Stimulated activated CD8-positive, alpha-beta memory T cell treated with anti-CD3 and anti-CD28 coated beads, Interleukin-12 subunit alpha, Interleukin-12 subunit beta, amount 100 ng/mL, for 24 hours (primary cell): ENCODE measurements at regions not wholly inside any gene's neighbourhood (a gene's known extent, or its start where the extent isn't known, plus 50 kb on each side); places are given as distances from the start of the nearest gene placed in this dataset.

Experiments
- DNase-seq: peaks from one replicate; pipeline ENCODE4 v3.0.0-alpha.2; 2020; ENCODE audit errors: extremely low read depth

DNA sequence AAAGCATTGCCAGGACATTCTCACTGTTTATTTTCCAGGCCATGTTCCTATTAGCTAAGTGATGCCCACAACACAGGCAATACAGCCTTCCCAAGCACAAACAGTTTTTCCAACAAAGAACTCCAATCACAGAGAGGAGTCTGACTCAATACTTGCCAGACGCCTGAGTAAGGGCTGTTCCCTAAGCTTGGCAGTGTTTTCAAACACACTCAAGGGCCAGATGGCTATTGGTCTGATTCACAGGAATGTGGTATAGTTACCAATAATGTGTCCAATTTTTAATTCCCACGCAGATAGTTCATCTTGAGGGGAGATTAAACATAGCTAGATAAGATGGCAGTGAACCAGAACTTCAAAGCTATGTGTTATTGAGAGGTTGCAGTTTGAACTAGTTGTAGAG is 381.0 kb downstream of the SNAPC1 start:
- DNase-seq: no peak

- no peak for DNase-seq
Observed at GRCh38 chr14:62144863-62145262, 382.6 kb downstream of the SNAPC1 start.

DNA sequence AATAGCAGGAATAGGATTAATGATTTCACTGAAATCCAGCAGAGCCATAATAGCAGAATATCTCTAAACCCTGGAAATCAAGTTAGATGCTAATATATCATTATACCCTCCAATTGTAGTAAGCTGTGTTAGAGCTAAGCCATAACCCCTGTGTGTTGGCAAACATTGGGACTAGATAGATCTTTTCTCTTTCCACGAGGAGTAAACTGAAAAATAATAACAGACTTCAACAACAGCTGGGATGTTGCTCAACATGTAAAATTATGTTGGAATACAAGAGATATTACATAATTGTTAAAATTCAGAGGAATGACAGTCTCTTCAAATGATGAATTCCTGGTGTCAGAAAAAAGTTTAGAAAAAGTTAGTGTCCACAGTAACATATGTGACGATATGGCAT is 383.8 kb downstream of the SNAPC1 start:
- DNase-seq: no peak

GRCh38 chr14:62156052-62156451 is 393.8 kb downstream of the SNAPC1 start:
- DNase-seq: no peak

DNA sequence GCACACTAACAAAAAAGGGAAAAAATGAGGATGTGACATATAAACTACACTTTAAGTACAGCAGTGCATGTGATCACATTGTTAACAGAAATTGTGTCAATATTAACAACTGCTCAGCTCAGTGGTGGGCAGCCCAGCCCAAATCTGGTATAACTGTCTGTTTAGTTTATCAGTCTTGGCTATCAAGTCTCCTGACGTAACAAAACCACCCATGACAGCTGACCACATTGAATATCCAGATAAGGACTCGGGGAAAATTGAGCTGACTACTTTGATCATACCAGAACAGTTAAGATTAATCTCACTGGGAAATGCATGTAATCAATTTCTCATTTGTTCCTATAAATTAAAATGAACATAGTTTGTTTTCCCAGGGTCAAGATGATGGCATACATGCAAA is 396.6 kb downstream of the SNAPC1 start:
- DNase-seq: no peak

DNA sequence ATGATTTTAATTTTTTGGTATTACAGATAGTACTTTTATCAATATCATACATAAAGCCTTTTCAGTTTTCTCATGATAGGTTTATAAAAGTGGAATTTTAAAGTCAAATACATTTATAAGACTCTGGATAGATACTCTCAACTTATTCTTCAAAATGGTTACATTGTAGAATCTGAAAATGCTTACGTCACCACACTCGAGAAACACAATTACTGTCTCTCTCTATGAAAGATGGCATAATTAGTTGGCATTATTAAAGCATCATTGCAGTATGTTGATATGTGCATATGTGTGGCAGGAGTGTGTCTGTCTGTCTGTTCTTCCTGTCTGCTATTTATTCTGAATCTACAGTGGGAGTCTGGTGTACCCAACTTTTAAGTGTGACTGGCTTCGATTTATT is 397.1 kb downstream of the SNAPC1 start:
- DNase-seq: no peak

DNA sequence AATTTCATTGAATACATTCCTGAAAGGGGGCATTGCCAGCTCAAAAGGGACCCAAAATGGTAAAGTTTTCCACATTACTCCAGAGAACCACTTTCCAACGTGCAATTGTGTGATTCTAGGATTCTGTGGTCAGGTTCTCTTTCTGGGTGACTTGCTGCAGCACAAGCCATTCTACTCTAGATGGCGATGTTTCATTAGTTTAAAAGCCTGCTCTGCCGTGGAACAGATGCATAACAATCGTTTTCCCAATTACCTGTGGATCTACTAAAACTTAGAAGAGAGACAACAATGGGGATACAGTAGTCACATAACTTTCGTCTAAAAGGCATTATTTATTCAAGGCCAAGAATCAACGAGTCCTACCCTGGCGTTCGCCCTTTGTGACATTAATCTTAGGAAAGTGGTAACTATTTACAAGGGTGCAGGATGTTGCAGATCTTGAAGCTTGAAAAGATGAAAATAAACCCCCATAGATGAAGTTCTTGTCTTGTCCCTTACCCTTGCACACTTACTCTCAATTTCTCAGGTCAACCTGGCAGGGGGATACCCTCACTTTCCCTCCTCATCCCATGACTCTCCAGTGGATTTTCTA is 400.9 kb downstream of the SNAPC1 start:
- DNase-seq: no peak

- DNase-seq: no peak
Observed at GRCh38 chr14:62168564-62169155, 406.4 kb downstream of the SNAPC1 start.

DNA sequence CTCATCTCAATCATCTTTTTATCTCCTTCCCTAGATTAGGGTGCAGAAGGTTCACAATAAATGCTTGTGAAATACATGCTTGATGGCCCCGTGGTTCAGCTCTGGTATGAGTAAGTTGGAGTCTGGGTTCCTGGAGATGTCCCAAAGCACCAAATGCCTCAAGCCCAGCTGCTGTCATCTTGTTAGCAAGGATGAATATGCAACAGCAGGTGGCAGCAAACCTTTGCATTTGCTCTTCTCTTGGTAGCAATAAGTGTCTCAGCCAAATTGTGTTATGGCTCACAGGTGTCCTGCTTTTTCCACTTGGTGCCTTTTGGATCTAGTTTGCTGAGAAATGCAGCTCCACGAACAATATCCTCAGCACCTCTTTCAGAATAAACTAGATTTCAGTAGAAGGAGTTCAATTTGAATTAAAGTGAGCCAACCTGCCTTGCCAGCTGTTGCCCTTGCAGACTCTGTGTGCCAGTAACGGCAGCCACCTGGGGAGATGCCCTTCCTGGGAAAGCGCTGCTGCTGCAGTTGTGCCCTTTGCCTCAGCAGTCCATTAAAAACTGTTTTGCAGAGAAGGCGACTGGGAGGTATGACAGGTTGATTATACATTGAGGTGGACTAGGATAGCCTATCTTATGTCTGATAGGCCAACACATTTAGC is 417.3 kb downstream of the SNAPC1 start:
- DNase-seq: no peak

- no peak for DNase-seq
Observed at GRCh38 chr14:62181591-62181990, 419.4 kb downstream of the SNAPC1 start.

DNA sequence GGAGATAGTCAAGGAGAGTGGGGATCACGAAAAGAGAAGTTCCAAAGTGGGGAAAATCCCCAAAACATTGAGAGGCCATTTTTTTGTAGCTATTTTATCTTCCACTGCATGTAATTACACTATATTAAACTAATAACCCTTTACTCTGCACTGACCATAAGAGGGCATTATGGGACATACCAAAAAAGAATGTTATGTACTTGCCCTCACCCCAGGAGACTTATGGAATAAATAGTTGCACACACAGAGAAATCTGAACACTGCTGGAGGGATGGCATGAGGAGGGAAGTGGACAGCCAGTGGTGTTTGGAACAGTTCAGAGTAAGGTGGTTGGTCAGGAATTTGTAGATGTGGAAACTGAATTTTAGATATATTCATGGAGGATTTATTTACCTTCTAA is 422.9 kb downstream of the SNAPC1 start:
- DNase-seq: no peak

GRCh38 chr14:62187265-62187664 is 425.0 kb downstream of the SNAPC1 start:
- DNase-seq: no peak

DNA sequence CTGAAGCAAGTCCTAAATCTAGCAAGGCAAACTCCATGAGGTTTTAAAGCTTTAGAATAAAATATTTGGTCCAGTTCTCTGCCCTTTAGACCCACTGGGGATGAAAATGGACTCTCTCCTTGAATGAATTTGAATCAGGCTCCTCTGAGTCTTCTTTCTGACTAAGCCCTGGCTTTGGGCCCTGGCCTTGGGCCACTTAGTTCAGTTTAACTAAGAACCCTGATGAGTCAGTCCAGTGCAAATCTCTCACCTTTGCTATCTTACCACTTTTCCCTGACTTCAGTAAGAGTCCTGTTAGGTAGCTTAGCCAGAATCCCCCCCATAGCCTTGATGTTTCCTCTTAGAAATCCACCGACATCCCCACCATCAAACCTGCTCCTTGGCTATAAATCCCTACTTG is 427.5 kb downstream of the SNAPC1 start:
- DNase-seq: no peak

DNA sequence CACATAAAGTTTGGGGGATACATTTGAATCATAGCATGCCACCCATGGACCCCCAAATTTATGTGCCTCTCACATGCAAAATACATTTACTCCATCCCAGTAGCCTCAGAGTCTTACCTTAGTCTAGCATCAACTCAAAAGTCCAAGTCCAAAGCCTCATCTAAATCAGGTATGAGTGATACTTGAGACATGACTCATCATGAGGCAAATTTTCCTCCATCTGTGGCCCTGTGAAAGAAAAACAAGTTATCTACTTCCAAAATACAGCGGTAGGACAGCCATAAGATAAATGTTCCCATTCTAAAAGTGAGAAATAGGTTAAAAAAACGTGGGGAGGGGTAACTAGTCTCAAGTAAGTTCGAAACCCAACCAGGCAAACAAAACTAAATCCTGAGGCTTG is 444.2 kb downstream of the SNAPC1 start:
- DNase-seq: no peak

DNA sequence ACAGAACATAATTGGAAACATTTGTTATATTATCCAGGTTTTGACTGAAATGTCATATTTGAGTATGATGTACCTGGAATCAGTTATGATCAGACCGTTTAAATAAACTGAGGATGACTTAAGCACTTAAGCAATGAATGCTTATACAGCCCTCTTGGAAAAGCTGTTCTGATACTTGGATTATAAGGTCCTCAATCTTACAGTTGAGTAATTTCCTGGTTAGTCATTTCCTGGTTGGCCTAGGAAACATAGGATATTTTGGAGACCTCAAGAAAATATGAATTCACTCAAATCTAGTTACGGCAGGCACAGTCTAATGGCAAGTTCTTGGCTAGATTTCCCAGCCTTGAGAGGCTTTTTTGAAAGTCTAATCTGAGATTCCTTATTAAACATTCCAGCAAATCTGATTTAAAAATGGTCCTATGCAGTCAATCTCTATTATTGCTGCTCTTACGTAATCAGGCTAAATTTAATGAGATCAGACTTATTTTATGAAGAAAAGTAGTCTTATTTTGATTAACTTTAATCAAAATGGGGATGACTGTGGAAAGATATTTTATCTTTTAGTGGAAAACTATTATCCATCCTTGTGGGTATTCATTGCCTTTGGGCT is 447.2 kb downstream of the SNAPC1 start:
- no peak for DNase-seq

DNA sequence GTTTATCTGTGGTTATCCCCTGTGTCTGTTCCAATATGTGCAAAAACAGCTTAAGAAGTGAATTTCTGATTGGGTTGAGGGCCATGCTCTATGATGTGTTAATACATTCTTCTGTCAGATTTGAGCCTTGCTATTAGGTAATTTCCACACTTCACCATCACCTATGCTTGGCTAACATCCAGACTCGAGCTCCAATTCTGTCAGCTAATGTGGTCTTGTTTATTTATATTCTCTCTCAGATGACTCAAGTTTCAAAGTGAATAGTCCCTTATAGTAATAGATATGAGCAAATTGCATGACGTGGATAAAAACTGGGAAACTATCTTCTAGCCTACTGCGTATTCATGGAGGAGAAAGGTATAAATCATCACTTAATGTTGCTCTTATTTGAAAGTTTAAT is 451.3 kb downstream of the SNAPC1 start:
- DNase-seq: no peak

GRCh38 chr14:62216121-62216520 is 453.9 kb downstream of the SNAPC1 start:
- DNase-seq: no peak

GRCh38 chr14:62234849-62235248 is 472.6 kb downstream of the SNAPC1 start:
- no peak for DNase-seq

DNA sequence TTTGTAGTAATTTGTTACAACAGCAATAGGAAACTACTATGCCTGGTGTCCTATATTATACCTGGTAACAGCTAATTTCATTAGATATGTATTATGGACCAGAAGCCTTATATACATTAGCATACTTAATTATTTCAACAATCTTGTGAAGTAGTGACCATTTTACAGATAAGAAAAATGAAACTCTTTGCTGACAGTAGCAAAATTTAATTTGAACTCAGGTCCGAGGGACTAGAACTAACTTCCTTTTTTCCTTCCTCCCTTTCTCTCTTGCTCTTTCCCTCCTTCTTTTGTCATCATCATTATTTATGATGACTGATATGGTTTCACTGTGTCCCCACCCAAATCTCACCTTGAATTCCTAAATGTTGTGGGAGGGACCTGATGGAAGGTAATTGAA is 482.0 kb downstream of the SNAPC1 start:
- DNase-seq: no peak

DNA sequence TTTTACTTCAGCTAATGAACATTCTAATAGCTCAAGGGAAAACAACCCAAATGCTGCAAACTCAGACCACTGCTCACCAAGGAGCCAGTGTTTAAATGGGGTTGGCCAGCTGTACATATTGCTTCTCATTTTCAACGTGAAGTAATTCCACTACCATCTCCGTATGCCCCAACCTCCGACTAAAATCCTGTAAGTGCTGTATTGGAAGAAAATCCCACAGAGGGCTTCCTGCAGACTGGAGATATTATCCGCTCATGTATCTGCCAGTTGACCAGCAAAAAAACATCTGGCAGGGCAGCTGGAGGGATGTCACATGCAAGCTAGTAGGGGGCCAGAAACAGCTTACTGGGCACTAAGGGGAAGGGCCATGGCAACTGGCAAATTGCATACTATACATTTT is 485.0 kb downstream of the SNAPC1 start:
- no peak for DNase-seq

- no peak for DNase-seq
Observed at GRCh38 chr14:62251237-62251636, 489.0 kb downstream of the SNAPC1 start.

- no peak for DNase-seq
Observed at GRCh38 chr14:62253171-62253570, 491.0 kb downstream of the SNAPC1 start.

- DNase-seq: no peak
Observed at GRCh38 chr14:62253911-62254310, 491.7 kb downstream of the SNAPC1 start.
